PC-3 (cell line): ENCODE measurements at regions not wholly inside any gene's neighbourhood (a gene's known extent, or its start where the extent isn't known, plus 50 kb on each side); places are given as distances from the start of the nearest gene placed in this dataset.

Source experiments
- EZH2 ChIP-seq: fragments of 300-600 bp; sonication (generic); IDR thresholded peaks from one replicate; pipeline ENCODE4 v1.6.1; 2017; ENCODE audit warnings: antibody characterized with exemption, mild to moderate bottlenecking, low read length; ENCODE audit not compliant: unreplicated experiment
- EZH2phosphoT487 ChIP-seq: fragments of 300-600 bp; sonication (generic); IDR thresholded peaks from 2 replicates; pipeline ENCODE4 v1.6.1; 2018; ENCODE audit warnings: mild to moderate bottlenecking, antibody characterized with exemption, low read length, borderline replicate concordance
- TF ChIP-seq, protein P1 (sequence below): fragments of 300-600 bp; sonication (generic); conservative IDR thresholded peaks from 2 replicates; pipeline ENCODE4 v1.5.1; 2017; ENCODE audit warnings: antibody characterized with exemption, low read depth, mild to moderate bottlenecking, low read length

DNA sequence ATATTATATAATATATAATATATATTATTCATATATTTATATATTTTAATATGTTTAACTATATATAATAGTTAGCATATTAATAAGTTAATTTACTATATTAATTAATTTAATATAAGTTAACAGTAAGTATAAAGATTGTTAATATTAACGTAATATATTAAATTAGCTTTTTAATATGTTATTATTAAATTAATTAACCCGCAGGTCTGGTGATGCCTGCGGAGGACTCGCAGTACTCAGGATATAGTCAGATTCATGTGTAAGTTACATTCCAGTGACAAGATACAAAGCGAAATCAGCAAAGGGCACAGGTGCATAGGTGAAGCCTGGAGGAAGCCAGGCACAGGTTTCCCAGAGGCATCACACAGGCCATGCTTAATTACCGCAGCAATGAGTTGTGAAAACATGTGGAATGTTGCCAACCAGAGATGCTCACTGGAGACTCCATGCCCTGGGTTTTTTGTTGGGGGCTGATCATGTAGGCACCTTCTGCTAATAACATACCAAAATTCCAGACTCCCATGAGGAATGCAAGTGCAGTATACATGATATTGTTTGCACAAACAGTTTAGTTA, 130.4 kb upstream of the MPHOSPH6 start:
- TF ChIP-seq, protein P1, sequence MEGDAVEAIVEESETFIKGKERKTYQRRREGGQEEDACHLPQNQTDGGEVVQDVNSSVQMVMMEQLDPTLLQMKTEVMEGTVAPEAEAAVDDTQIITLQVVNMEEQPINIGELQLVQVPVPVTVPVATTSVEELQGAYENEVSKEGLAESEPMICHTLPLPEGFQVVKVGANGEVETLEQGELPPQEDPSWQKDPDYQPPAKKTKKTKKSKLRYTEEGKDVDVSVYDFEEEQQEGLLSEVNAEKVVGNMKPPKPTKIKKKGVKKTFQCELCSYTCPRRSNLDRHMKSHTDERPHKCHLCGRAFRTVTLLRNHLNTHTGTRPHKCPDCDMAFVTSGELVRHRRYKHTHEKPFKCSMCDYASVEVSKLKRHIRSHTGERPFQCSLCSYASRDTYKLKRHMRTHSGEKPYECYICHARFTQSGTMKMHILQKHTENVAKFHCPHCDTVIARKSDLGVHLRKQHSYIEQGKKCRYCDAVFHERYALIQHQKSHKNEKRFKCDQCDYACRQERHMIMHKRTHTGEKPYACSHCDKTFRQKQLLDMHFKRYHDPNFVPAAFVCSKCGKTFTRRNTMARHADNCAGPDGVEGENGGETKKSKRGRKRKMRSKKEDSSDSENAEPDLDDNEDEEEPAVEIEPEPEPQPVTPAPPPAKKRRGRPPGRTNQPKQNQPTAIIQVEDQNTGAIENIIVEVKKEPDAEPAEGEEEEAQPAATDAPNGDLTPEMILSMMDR, result no peak
- TF ChIP-seq EZH2 (no peak), EZH2phosphoT487 (no peak)
